HepG2 (cell line): ENCODE measurements at regions not wholly inside any gene's neighbourhood (a gene's known extent, or its start where the extent isn't known, plus 50 kb on each side); places are given as distances from the start of the nearest gene placed in this dataset.

Experiments
- ATAC-seq: fragments of 200-7000 bp; cut with Tn5 transposase; 3 replicates; pipeline ENCODE4 v1.9.1; 2020; ENCODE audit warnings: mild to moderate bottlenecking, moderate library complexity
- BruUV-seq: library from RNA; stranded (reverse); fragments of 400-500 nt; replicated peaks from 2 replicates; lab custom pipeline; 2021; lab: Mats Ljungman, UMichigan
- CTCF ChIA-PET: fragments of 300-600 bp; formaldehyde crosslinking; extraction: SDS; loops from one replicate; lab custom pipeline; 2021; ENCODE audit warnings: low total read pairs, inconsistent platforms, low intra/inter-chr PET ratio; lab: Yijun Ruan, JAX
- POLR2A ChIA-PET: fragments of 350-600 bp; sonication (Branson Sonifier 250); formaldehyde crosslinking; loops from one replicate; lab custom pipeline; 2020; ENCODE audit warnings: antibody characterized with exemption, inconsistent platforms; lab: Yijun Ruan, JAX
- DNase-seq: peaks from one replicate; pipeline ENCODE4 v3.0.0-alpha.2; 2015; ENCODE audit warnings: low spot score
- FAIRE-seq: peaks from 3 replicates; lab custom pipeline; 2011; peaks lifted over from hg19 to GRCh38; lab: Jason Lieb, UNC
- H2AFZ ChIP-seq: one replicate; pipeline ENCODE4 v1.6.1; 2011; ENCODE audit warnings: low read length, inconsistent platforms
- H3K27ac ChIP-seq: fragments of 300-600 bp; 3 replicates; pipeline ENCODE4 v1.8.0; 2011; ENCODE audit warnings: mixed run types, mild to moderate bottlenecking, mixed read lengths, low read length, inconsistent platforms; ENCODE audit not compliant: insufficient read depth; ENCODE audit errors: extremely low read length
- H3K27me3 ChIP-seq, 2 experiments: fragments of 200-600 bp in 1 of 2; 2 replicates in 1 of 2; 3 replicates in 1 of 2; pipeline versions ENCODE4 v1.6.0 to v1.8.0; 2011; ENCODE audit warnings: low read length in 2 of 2, mild to moderate bottlenecking in 2 of 2, moderate library complexity in 2 of 2, inconsistent platforms in 1 of 2; ENCODE audit not compliant: insufficient read depth in 2 of 2, control insufficient read depth in 1 of 2
- H3K36me3 ChIP-seq, 2 experiments: fragments of 200-600 bp in 1 of 2; replicated peaks in 1 of 2; 2 replicates in 1 of 2; 3 replicates in 1 of 2; pipeline versions ENCODE4 v1.5.1 to v1.8.0; 2011; ENCODE audit warnings: low read length in 2 of 2, inconsistent platforms in 1 of 2; ENCODE audit not compliant: insufficient read depth in 2 of 2, control insufficient read depth in 1 of 2
- H3K4me1 ChIP-seq: 2 replicates; pipeline ENCODE4 v1.5.1; 2012; ENCODE audit warnings: low read length, inconsistent platforms; ENCODE audit not compliant: insufficient read depth
- H3K4me2 ChIP-seq: 2 replicates; pipeline ENCODE4 v1.6.0; 2011; ENCODE audit warnings: low read depth, low read length, inconsistent platforms
- H3K4me3 ChIP-seq, 3 experiments: fragments of 200-600 bp in 1 of 3; sonication (generic), shearing (Covaris generic) in 1 of 3; replicated peaks in 1 of 3; 2 replicates each; pipeline ENCODE4 v1.5.1; 2011 to 2016; ENCODE audit warnings: low read length in 3 of 3, inconsistent platforms in 2 of 3, low read depth in 2 of 3, mild to moderate bottlenecking in 2 of 3, control low read depth in 1 of 3, mixed read lengths in 1 of 3; ENCODE audit not compliant: insufficient read depth in 1 of 3
- H3K79me2 ChIP-seq: one replicate; pipeline ENCODE4 v1.6.1; 2011; ENCODE audit warnings: low read length, inconsistent platforms; ENCODE audit not compliant: insufficient read depth
- H3K9ac ChIP-seq: 2 replicates; pipeline ENCODE4 v1.6.0; 2011; ENCODE audit warnings: mild to moderate bottlenecking, low read depth, low read length, inconsistent platforms; ENCODE audit not compliant: insufficient read depth
- H3K9me3 ChIP-seq: 2 replicates; pipeline ENCODE4 v1.5.1; 2012; ENCODE audit warnings: mild to moderate bottlenecking, low read length
- H4K20me1 ChIP-seq: 2 replicates; pipeline ENCODE4 v1.6.0; 2011; ENCODE audit warnings: inconsistent platforms, mild to moderate bottlenecking, low read length, moderate library complexity; ENCODE audit not compliant: insufficient read depth
- BRCA1 ChIP-seq: sonication (generic); formaldehyde crosslinking; IDR thresholded peaks from 2 replicates; pipeline ENCODE4 v1.4.0; 2020; ENCODE audit warnings: missing genetic modification reagents
- DNMT1 ChIP-seq: sonication (generic); formaldehyde crosslinking; IDR thresholded peaks from 2 replicates; pipeline ENCODE4 v1.5.1; 2020; ENCODE audit warnings: mild to moderate bottlenecking, missing genetic modification reagents
- GMEB1 ChIP-seq: sonication (generic); formaldehyde crosslinking; IDR thresholded peaks from 2 replicates; pipeline ENCODE4 v1.5.1; 2020; ENCODE audit warnings: missing genetic modification reagents, mild to moderate bottlenecking, borderline replicate concordance
- PATZ1 ChIP-seq: sonication (generic); formaldehyde crosslinking; IDR thresholded peaks from 2 replicates; pipeline ENCODE4 v1.4.0; 2020; ENCODE audit warnings: missing genetic modification reagents
- RBAK ChIP-seq: sonication (generic); formaldehyde crosslinking; IDR thresholded peaks from 2 replicates; pipeline ENCODE4 v1.5.1; 2020; ENCODE audit warnings: mild to moderate bottlenecking, missing genetic modification reagents
- RERE ChIP-seq: IDR thresholded peaks from 2 replicates; pipeline ENCODE4 v1.6.1; 2016; ENCODE audit warnings: low read depth, missing genetic modification reagents, missing compliant biosample characterization
- ZKSCAN5 ChIP-seq: sonication (generic); formaldehyde crosslinking; IDR thresholded peaks from 2 replicates; pipeline ENCODE4 v1.5.1; 2020; ENCODE audit warnings: mild to moderate bottlenecking, missing genetic modification reagents
- ZNF350 ChIP-seq: sonication (generic); formaldehyde crosslinking; IDR thresholded peaks from 2 replicates; pipeline ENCODE4 v1.4.0; 2020; ENCODE audit warnings: mild to moderate bottlenecking, low read depth, missing genetic modification reagents, borderline replicate concordance
- ZNF691 ChIP-seq: sonication (generic); formaldehyde crosslinking; IDR thresholded peaks from 2 replicates; pipeline ENCODE4 v1.4.0; 2020; ENCODE audit warnings: missing genetic modification reagents, low read depth, mild to moderate bottlenecking, borderline replicate concordance
- ZZZ3 ChIP-seq: sonication (generic); formaldehyde crosslinking; IDR thresholded peaks from 2 replicates; pipeline ENCODE4 v1.4.0; 2020; ENCODE audit warnings: missing genetic modification reagents, mild to moderate bottlenecking, borderline replicate concordance
- in situ Hi-C: cut with HindIII; loops from 2 replicates; pipeline ENCODE4 v1.10.0; 2017; ENCODE audit warnings: low pct_unique_long_range_greater_than_20kb; ENCODE audit not compliant: extremely low pct_ligation_motif_present
- intact Hi-C: fragments of 100-400 bp; cut with micrococcal nuclease; formaldehyde crosslinking; loops from one replicate; pipeline ENCODE4 v1.10.0; 2022; ENCODE audit not compliant: unreplicated experiment

- Histone ChIP-seq H4K20me1 (no peaks in the 10 kb centered on the region), H2AFZ (no peak overlapping the region), H3K36me3 (no peaks in the 10 kb centered on the region), H3K9ac (no peak overlapping the region), H3K27ac (no peak overlapping the region), H3K9me3 (no peaks in the 10 kb centered on the region), H3K79me2 (no peaks in the 10 kb centered on the region), H3K4me3 (no peak overlapping the region), H3K4me1 (peaks cover 20% of the 10 kb centered on the region), H3K27me3 (no peaks in the 10 kb centered on the region), H3K4me2 (no peak overlapping the region)
- ChIA-PET POLR2A (no interaction called here), CTCF (no interaction called here)
- ATAC-seq, result no peak
- no peak for DNase-seq
- TF ChIP-seq GMEB1 (no peak), RBAK (CRISPR knock-in tag) (no peak), PATZ1 (CRISPR knock-in tag) (no peak), ZNF350 (CRISPR knock-in tag) (no peak), BRCA1 (CRISPR knock-in tag) (no peak), ZKSCAN5 (no peak), DNMT1 (CRISPR knock-in tag) (no peak), ZZZ3 (CRISPR knock-in tag) (no peak), RERE (no peak), ZNF691 (CRISPR knock-in tag) (no peak)
- no TSS peak for BruUV-seq
- in situ Hi-C loops (no loop called here), intact Hi-C loops (no loop called here)
- no peak for FAIRE-seq
Observed at GRCh38 chr13:34070006-34070405, 252.1 kb downstream of the RFC3 start.
